Transverse colon (tissue), 4 donors: ENCODE measurements at regions not wholly inside any gene's neighbourhood (a gene's known extent, or its start where the extent isn't known, plus 50 kb on each side); places are given as distances from the start of the nearest gene placed in this dataset.

ENCODE experiments used
- EP300 ChIP-seq: sonication (generic); formaldehyde crosslinking; IDR thresholded peaks from one replicate; pipeline ENCODE4 v1.6.1; 2017; ENCODE audit warnings: antibody characterized with exemption, low read depth
- POLR2A ChIP-seq: fragments of 450-650 bp; IDR thresholded peaks from one replicate; pipeline ENCODE4 v1.6.1; 2016; ENCODE audit warnings: antibody characterized with exemption, mild to moderate bottlenecking, moderate library complexity
- POLR2AphosphoS5 ChIP-seq, 3 donors: sonication (generic); formaldehyde crosslinking; IDR thresholded peaks; one replicate each; pipeline ENCODE4 v1.6.1; 2016; ENCODE audit warnings: antibody characterized with exemption in 3 of 3
- TF ChIP-seq, protein P1 (sequence below), 5 experiments: fragments of 200-600 bp in 3 of 5; fragments of 450-650 bp in 2 of 5; sonication (generic) in 3 of 5; IDR thresholded peaks; 1 replicate in 2 of 5; 2 replicates in 3 of 5; pipeline ENCODE4 v1.5.1; 2016 to 2017; ENCODE audit warnings: antibody characterized with exemption in 5 of 5, inconsistent platforms in 3 of 5, mild to moderate bottlenecking in 2 of 5, moderate library complexity in 1 of 5

DNA sequence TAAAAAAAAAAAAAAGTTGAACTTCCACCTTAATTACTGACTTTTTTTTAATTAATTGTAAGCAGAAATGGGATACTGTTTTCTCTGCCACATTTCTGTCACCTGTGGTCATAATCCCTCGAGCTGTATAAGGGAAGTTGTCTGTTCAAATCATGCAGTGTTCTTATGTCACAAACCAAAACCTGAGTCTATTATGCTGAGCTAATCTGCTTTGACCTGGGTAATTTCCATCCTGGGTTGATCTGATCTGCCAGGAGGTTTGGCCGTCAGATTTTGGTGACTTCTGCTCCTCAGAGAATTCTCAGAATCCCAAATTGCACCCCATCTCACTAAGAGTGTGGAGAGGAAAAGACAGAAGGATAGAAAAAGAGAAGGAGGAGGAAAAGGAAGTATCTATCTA is 683.1 kb downstream of the KCTD8 start:
- TF ChIP-seq, protein P1, sequence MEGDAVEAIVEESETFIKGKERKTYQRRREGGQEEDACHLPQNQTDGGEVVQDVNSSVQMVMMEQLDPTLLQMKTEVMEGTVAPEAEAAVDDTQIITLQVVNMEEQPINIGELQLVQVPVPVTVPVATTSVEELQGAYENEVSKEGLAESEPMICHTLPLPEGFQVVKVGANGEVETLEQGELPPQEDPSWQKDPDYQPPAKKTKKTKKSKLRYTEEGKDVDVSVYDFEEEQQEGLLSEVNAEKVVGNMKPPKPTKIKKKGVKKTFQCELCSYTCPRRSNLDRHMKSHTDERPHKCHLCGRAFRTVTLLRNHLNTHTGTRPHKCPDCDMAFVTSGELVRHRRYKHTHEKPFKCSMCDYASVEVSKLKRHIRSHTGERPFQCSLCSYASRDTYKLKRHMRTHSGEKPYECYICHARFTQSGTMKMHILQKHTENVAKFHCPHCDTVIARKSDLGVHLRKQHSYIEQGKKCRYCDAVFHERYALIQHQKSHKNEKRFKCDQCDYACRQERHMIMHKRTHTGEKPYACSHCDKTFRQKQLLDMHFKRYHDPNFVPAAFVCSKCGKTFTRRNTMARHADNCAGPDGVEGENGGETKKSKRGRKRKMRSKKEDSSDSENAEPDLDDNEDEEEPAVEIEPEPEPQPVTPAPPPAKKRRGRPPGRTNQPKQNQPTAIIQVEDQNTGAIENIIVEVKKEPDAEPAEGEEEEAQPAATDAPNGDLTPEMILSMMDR (IDR thresholded peaks at IDR 0.05): no peak
- TF ChIP-seq POLR2AphosphoS5 (IDR thresholded peaks at IDR 0.05): no peak
- TF ChIP-seq POLR2A: no peak
- no peak for TF ChIP-seq EP300
